Neural crest cell (in vitro differentiated cells): ENCODE measurements at regions not wholly inside any gene's neighbourhood (a gene's known extent, or its start where the extent isn't known, plus 50 kb on each side); places are given as distances from the start of the nearest gene placed in this dataset.

Experiments used
- DNase-seq: peaks from one replicate; pipeline ENCODE4 v3.0.0; 2021; ENCODE audit warnings: low read depth, mixed read lengths, low spot score
- H3K27ac Mint-ChIP-seq: one replicate; pipeline ENCODE4 v1.8.0; 2021; ENCODE audit warnings: mild to moderate bottlenecking, mixed read lengths; ENCODE audit not compliant: unreplicated experiment
- H3K27me3 Mint-ChIP-seq: 2 replicates; pipeline ENCODE4 v1.8.0; 2021; ENCODE audit warnings: low read depth, mild to moderate bottlenecking, mixed read lengths
- H3K36me3 Mint-ChIP-seq: 2 replicates; pipeline ENCODE4 v1.8.0; 2021; ENCODE audit warnings: low read depth, mild to moderate bottlenecking, mixed read lengths
- H3K4me1 Mint-ChIP-seq: 2 replicates; pipeline ENCODE4 v1.8.0; 2021; ENCODE audit warnings: mixed read lengths
- H3K4me3 Mint-ChIP-seq: one replicate; pipeline ENCODE4 v1.8.0; 2021; ENCODE audit warnings: mild to moderate bottlenecking, mixed read lengths
- H3K9me3 Mint-ChIP-seq: 2 replicates; pipeline ENCODE4 v1.8.0; 2021; ENCODE audit warnings: mixed read lengths
- TF ChIP-seq, protein P1 (sequence below): fragments of 200-600 bp; sonication (generic); conservative IDR thresholded peaks from 2 replicates; pipeline ENCODE4 v1.5.0; 2021; ENCODE audit warnings: antibody characterized with exemption, mild to moderate bottlenecking

DNA sequence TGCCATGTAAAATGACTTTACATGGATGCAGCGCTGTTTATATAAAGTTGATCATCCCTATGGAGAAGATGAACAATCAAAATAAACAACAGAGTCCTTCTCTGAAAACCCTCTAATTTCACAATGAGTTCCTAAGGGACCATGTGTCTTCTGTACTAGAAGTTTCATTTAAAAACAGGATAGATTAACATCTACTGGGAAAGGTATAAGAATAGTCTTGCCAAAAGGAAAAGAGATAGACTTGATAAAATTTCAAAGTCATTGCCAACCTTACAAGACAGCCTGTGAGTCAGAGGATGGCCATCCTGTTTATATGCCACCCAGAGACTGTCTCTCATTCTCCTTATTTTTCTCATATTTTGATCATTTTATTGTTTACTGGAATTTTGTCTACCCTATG lies 367.1 kb upstream of the PDE4D start:
- Mint-ChIP-seq H3K4me1 (no peaks in the 10 kb centered on the region), H3K9me3 (no peaks in the 10 kb centered on the region), H3K27ac (no peak overlapping the region), H3K36me3 (no peaks in the 10 kb centered on the region), H3K27me3 (peaks cover 2% of the 10 kb centered on the region), H3K4me3 (no peak overlapping the region)
- no peak for DNase-seq
- TF ChIP-seq, protein P1, sequence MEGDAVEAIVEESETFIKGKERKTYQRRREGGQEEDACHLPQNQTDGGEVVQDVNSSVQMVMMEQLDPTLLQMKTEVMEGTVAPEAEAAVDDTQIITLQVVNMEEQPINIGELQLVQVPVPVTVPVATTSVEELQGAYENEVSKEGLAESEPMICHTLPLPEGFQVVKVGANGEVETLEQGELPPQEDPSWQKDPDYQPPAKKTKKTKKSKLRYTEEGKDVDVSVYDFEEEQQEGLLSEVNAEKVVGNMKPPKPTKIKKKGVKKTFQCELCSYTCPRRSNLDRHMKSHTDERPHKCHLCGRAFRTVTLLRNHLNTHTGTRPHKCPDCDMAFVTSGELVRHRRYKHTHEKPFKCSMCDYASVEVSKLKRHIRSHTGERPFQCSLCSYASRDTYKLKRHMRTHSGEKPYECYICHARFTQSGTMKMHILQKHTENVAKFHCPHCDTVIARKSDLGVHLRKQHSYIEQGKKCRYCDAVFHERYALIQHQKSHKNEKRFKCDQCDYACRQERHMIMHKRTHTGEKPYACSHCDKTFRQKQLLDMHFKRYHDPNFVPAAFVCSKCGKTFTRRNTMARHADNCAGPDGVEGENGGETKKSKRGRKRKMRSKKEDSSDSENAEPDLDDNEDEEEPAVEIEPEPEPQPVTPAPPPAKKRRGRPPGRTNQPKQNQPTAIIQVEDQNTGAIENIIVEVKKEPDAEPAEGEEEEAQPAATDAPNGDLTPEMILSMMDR, result no peak

DNA sequence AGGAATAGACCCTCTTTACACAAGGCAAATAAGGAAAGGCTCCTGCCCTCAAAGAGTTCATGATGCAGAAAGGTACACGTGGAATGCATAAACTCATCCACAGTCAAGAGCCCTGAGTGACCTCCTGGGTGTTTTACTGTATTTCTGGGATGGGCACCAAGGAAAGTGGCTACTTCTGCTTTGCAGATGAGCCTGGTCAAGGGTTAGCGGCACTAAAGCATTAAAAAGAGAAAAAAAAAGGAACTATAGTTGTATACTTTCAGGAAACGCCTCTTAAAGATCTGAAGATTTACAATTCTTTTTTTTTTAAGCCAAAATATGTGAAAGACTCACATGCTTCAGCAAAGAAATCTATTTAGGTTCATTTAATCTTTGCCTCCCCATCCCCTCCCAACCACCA lies 366.2 kb upstream of the PDE4D start:
- Mint-ChIP-seq H3K27ac (no peak overlapping the region), H3K4me3 (no peak overlapping the region), H3K4me1 (no peaks in the 10 kb centered on the region), H3K9me3 (no peaks in the 10 kb centered on the region), H3K27me3 (peaks cover 2% of the 10 kb centered on the region), H3K36me3 (no peaks in the 10 kb centered on the region)
- DNase-seq, result no peak
- TF ChIP-seq, protein P1, result no peak

DNA sequence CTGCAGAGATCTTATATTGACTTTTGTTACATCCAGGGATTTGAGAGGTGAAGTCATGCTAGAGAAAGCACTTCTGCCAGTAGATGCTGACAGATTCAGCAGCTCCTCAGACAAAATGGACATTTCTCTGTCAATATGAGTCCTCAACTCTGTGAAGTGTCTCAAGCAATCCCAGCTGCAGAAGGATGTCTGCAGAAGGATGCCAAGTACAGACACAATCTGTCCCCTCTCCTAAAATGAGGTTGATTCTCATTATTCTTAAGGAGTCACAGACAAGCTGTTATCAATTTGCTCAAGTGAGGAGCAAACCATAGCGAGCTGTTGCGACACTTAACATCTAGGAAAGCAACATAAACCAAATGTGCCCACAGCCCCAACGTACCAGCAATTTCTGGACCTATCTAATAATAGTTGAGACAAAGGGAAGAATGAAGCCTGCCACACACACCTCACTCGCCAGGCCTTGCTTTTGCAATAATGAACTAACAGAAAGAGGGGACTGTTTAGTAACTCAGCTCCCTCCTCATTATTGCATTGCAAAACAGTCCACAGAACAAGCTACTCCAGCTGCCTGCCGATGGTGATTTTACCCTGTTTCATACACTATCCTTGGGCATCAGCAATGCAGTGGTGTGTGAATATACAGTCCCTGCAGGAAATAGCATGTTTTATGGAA lies 364.2 kb upstream of the PDE4D start:
- H3K27me3 Mint-ChIP-seq, result peaks cover 2% of the 10 kb centered on the region
- TF ChIP-seq, protein P1, result no peak
- DNase-seq, result no peak
- no peaks in the 10 kb centered on the region for H3K9me3 Mint-ChIP-seq
- no peak overlapping the region for H3K4me3 Mint-ChIP-seq
- H3K36me3 Mint-ChIP-seq, result no peaks in the 10 kb centered on the region
- no peaks in the 10 kb centered on the region for H3K4me1 Mint-ChIP-seq
- H3K27ac Mint-ChIP-seq, result no peak overlapping the region

DNA sequence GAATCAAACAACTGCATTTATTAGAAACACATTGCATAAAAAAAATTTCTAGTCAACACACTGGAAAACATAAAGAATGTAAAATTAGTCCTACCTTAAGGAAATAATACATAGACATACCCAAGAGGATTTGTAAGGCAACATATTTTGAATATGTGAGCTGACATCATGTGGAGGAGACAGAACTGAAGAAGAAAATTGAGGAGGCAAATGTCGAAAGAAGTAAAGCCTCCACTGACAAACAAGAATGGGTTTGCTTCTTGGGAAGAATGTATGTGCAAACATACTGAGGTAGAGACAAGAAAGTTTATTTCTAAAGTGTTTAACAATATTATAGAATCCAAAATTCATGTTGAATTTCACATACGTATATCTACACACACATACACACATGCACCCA lies 363.0 kb upstream of the PDE4D start:
- no peaks in the 10 kb centered on the region for H3K36me3 Mint-ChIP-seq
- H3K9me3 Mint-ChIP-seq, result no peaks in the 10 kb centered on the region
- no peak overlapping the region for H3K27ac Mint-ChIP-seq
- TF ChIP-seq, protein P1, result no peak
- H3K4me3 Mint-ChIP-seq, result no peak overlapping the region
- H3K4me1 Mint-ChIP-seq, result no peaks in the 10 kb centered on the region
- peaks cover 2% of the 10 kb centered on the region for H3K27me3 Mint-ChIP-seq
- no peak for DNase-seq

DNA sequence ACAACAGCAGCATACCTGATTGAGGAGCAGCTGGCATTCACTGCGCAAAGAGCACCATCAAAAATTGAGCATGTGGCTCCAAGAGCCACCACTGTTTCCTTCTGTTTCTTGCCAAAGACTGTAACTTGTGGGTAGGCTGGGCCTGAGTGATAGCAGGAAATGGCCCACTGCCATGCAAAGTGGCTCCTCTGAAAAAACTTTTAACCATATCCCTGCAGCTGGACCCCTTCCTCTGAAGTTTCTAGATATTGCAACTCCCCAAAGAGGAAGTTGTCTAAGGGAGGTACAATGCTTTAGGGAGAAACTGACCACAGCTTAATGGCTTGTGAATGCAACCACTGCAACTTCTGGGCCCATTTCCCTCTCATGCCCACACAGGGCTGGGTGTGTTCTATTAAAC lies 355.4 kb upstream of the PDE4D start:
- Mint-ChIP-seq H3K36me3 (no peaks in the 10 kb centered on the region), H3K4me1 (no peaks in the 10 kb centered on the region), H3K27me3 (peaks cover 2% of the 10 kb centered on the region), H3K4me3 (no peak overlapping the region), H3K9me3 (peaks cover 5% of the 10 kb centered on the region), H3K27ac (no peak overlapping the region)
- TF ChIP-seq, protein P1, result no peak
- no peak for DNase-seq

DNA sequence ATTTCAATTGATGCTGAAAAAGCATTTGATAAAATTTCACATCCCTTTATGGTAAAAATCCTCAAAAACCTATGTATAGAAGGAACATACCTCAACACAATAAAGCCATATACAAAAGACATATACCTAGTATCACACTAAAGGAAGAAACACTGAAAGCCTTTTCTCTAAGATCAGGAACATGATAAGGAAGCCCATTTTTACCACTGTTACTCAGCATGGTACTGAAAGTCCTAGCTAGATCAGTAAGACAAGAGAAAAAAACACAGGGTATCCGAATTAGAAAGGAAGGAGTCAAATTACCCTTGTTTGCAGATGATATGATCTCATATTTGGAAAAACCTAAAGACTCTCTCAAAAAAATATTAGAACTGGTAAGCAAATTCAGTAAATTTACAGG lies 350.2 kb upstream of the PDE4D start:
- DNase-seq, result no peak
- Mint-ChIP-seq H3K36me3 (peaks cover 4% of the 10 kb centered on the region), H3K4me3 (no peak overlapping the region), H3K4me1 (no peaks in the 10 kb centered on the region), H3K9me3 (peaks cover 23% of the 10 kb centered on the region), H3K27me3 (peaks cover 2% of the 10 kb centered on the region), H3K27ac (no peak overlapping the region)
- TF ChIP-seq, protein P1, result no peak
